GM18508 (cell line): ENCODE measurements at regions not wholly inside any gene's neighbourhood (a gene's known extent, or its start where the extent isn't known, plus 50 kb on each side); places are given as distances from the start of the nearest gene placed in this dataset.
A peak's percentile ranks its signal among the peaks of the same experiment; 100 is the strongest.

Source experiments
- ATAC-seq: cut with Tn5 transposase; IDR thresholded peaks from one replicate; pipeline ENCODE4 v1.9.1; 2021; ENCODE audit warnings: moderate number of reproducible peaks; ENCODE audit not compliant: insufficient read depth, unreplicated experiment

DNA sequence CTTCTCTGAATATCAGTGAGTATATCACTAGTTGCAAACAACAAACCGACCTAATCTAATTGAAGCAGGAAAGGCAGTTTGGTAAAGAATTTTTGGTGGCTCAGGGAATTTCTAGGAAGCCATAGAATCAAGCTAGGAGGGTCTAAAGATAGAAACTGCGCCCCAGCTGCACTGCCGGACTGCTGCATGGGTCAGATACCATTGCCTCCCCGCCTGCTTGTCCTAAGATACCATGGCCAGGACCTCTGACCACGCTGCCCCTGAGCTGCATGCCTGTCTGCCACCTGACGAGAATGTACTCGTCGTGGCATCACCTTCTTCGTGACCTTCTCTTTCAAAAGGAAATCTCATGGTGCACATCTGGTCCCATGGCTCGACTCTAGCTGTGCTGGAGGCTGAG, 439.0 kb downstream of the ZSWIM6 start:
- no peak for ATAC-seq

DNA sequence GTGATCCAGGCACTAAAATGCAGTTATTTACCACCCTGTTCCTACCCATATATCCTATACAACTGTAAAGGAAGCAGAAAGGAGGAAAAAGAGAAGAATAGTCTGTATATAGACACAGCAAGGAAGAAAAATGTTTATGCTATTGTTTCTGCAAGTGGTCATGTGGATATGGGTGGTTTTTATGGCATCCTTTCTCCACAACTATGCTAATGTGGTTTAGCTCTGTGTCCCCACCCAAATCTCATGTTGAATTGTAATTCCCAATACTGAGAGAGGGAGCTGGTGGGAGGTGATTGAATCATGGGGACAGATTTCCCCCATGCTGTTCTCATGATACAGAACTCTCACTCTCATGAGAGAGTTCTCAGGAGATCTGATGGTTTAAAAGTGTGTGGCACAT, 439.8 kb downstream of the ZSWIM6 start:
- no peak for ATAC-seq

DNA sequence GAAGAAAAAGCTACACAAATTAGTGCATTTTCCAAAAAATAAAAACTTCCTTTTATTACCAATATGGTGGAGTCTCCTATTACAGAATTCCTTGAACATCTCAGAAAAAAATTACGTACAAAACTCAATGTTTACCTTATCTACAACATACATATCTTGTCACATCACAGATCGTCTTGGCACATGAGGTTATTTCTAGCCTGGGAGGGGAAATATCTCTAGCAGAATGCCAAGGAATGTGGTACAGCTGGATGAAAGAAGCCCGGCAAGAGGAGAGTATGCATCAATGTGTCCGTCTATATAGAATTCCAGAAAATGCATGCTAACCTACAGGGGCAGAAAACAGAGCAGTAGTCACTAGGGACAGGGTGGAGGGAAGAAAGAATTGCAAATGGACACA, 443.8 kb downstream of the ZSWIM6 start:
- no peak for ATAC-seq

DNA sequence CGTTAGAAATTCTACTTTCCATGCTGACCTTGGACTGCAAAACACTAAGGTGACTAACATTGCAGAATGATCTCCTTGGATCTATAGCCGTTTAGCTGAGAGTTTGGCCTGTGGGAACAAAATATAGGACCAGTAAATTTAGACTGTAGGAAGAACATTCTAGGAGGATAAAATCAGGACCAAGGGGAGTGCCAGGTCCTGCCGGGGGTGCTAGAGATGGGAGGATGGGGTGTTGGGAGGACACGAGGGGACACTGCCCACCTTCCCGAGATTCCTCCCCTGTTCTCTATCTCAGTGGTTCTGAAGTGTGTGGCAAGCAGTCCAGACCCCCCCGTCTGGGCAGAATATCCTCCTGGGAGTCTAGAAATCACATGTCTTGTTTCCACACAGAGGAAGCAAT, 445.2 kb downstream of the ZSWIM6 start:
- no peak for ATAC-seq

DNA sequence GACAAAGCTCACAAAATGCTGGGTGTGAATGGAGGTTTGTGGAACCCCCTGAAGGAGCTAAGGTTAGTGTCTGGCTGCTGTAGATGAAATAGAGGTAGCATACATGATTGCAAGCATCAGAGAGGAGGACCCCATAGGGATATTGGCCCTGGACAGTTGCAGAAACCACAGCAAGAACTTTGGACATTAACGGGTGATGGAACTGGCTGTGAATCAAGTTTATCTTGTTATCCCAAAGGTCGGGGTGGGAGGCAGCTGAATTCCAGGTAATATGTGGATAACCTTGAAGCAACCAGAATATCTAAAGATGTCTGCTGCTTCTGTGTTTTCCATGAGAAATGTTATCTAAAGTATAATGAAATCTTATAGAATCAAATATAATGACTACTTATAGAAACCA, 447.7 kb downstream of the ZSWIM6 start:
- no peak for ATAC-seq

DNA sequence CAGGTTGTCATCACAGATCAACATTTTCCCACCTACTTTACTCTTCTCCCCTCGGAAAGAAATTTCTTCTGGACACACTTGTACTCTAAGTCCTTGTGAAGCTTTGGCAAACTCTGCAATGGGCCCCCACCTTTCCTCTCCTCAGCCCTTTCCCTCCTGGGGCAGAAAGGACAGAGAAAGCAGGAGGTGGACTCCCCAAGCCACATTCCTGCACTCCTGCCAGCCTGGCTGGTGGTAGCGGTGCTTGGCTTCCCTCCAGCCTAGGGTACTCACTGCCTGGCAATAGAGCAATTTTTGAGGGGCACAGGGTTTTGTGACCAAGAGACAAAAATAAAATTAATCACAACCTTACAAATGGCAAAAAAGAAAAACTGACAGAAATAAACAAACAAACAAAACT, 451.4 kb downstream of the ZSWIM6 start:
- ATAC-seq, result no peak

DNA sequence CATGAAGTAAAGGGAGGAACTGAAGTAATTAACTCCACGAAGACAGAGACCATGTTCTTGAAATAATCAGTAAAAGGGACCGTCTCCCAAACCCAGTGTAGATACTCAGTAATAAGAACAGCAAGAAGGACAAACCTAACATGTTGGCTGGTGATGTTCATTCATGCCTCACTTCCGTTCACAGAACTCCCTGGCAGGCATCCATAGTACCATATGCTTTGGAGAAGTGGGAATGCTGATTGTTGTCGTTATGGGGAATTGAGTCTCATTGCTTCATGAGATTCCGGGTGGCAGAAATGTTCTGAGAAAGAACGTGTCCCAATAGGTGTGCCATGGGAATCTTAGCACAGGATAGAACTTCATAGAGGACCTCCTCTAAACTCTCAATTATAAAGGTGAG, 452.3 kb downstream of the ZSWIM6 start:
- no peak for ATAC-seq

DNA sequence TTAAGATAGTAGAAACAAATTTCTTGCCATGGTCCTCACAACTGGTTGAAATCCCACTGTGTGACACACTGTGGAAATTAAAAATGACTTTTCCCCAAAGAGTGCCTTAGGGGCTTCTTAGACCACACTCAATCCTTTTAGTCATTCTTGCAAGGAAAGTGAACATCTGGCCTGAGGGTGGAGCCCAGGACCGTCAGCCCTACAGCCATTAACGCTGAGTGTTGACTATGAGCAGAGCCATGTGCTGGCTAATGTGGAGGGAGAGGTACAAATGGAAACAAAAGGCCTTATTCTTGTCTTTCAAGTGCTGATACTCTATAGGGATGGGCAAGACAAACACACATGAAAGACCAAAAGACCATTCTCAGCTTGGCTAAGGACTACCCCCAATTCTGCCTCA, 456.5 kb downstream of the ZSWIM6 start:
- no peak for ATAC-seq

DNA sequence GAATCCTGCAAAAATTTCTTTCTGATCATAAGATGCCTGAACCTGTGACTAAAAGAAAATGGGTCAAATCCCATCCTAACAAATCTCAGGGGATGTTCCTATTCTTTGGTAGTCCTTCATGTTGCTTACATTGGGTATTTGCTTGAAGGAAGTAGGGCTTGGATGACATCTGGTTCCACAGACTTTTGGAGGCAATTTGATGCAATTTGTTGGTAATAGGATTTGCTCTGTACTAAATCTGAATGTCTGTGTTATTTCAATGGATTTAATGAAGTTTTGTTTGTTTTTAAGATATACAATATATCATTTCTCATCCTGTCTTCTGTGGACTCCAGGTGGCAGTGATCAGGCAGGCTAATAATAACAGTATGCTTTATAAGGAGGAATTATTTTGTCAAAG, 457.9 kb downstream of the ZSWIM6 start:
- ATAC-seq, result no peak

DNA sequence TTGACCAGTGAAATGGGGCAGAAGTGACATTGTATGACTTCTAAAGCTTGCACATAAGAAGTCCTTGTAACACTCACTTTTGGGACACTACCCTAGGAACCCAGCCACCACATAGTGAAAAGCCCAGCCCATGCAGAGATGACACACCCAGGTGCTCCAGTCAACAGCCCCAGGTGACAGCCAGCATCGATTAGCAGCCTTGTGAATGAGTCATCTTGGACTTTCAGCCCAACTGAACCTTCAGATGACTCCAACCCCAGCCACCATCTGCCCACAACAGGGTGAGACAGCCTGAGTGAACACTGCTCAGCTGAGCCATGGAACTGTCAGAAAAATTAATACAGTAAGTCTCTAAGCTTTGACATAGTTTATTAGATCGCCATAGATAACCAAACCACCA, 458.6 kb downstream of the ZSWIM6 start:
- peak; percentile 80 for ATAC-seq

DNA sequence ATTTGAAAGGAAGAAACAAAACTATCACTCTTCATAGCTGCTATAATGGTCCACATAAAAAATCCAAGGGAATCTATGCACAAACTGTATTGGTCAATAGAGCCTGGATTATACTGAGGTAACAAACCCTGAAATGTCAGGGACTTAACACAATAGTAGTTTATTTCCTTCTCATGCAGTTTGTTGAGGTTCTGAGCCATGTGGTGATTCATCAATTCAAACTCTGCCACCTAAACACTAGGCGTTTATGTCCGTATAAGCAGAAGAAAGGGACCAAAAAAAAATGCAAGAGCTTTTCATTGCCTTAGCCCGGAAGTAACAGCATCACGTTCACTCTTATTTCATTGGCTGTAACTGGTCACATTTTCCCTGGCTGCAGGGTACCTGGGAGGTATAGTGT, 464.7 kb downstream of the ZSWIM6 start:
- no peak for ATAC-seq

DNA sequence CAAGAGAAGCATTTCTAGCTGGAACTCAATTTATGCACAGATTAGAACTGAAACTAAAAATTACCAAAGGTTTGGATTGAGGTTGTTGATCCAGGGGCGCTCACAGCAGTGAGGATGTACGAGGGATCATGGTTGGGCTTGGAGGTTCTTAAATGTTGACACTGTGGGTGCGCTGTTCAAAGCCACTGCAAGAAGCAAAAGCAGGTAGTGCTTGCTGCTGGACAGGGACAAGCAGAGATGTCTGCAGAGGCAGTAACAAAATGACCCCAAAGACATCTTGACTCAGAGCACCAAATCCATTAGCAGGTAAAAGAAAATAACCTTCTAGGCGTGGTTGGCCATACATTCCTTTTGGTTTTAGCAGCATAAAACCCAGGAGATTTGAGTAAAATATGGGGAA, 468.4 kb downstream of the ZSWIM6 start:
- no peak for ATAC-seq

DNA sequence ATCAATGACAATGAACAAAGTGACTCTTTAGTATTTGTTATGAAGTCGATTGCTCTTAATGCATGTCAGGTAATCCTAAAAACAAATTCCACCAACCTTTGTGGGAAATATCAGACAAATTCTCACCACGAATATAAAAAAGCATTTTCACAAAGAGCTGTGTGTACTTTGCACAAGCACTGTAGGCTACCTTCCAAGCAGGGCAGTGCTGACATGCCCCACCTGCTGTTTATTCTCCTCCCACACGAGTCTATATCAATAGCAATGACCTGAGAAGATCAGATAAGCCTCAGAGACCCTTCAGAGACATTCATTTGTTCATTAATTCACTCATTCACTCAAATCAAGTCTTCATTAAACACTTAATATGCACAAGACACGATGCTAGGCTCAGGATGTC, 469.1 kb downstream of the ZSWIM6 start:
- no peak for ATAC-seq

DNA sequence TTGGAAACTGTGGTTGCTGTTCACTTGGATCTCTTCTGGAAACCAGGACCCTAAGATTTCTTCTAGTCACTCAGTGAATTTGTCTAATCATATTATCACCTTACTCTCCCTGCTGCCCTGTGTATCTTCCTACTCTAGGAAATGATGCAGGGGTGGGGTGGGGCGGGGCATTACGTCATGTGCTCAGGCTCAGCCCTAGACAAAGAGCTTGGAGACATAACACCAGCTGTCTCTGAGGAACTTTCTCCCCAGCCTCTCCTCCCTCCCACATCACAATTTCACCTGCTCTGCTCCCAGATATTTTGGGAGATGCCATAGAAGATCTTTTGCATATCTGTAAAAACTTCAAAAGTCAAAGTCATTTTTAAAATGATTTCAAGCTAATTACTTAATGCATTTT, 470.4 kb downstream of the ZSWIM6 start:
- ATAC-seq, result no peak

DNA sequence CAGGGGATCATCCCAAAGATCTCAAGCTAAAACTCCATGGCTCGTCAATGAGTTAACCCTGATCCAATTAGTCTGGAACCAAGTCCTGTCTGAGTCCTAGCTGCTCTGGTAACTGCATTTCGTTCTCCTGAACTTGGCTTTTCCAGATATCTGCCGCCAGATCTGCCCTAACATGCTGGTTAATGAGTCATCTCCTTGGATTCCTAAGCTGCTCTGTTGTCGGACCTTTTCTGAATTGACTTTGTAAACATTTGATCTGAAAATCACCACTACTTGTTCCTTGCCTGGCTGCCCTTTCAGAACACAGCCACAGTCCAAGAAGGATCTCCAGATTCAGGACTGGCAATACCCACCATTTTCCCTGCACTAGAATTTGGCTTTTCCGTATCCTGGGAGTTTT, 473.0 kb downstream of the ZSWIM6 start:
- no peak for ATAC-seq

DNA sequence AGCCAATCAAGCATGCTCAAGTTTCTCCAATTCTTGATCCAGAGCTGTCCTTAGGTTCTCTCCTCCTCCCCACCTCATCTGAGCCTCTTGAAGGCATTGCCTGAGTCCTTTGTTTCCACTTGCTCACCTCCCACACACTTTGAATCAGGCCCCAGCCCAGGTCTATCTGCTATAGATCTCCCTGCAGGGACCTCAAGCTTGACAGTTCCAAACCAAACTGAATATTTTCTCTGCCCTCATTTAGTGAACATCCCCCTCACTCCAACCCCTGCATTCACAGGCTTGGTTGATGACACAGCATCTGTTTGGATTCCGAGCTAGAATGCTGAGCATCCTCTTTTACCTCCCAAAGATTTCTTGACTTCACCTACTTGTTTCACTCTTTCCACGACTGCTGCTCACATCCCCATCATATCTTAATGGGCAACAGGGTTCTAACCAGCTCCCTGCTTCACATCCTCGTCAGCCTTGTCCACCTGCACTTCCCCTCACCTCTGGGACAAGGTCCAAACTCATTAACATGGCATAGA, 474.5 kb downstream of the ZSWIM6 start:
- ATAC-seq, result no peak

DNA sequence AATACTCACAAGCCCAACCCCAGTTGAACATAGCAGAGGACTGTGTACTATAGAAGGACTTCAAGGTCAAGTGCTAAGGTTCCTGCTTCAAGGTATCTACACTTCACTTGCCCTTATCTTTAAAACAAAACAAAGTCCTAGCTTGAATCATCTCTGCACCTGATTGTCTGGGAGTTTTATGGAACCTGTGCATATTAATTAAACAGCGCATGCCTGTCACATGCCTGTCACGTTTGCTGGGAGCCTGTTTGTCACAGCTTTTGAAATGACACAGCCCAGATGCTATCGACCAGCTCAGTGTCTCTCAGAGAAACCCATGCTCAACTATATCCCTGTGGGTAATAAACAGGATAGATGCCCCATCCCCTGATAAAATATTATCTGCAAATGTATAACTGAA, 476.0 kb downstream of the ZSWIM6 start:
- no peak for ATAC-seq

DNA sequence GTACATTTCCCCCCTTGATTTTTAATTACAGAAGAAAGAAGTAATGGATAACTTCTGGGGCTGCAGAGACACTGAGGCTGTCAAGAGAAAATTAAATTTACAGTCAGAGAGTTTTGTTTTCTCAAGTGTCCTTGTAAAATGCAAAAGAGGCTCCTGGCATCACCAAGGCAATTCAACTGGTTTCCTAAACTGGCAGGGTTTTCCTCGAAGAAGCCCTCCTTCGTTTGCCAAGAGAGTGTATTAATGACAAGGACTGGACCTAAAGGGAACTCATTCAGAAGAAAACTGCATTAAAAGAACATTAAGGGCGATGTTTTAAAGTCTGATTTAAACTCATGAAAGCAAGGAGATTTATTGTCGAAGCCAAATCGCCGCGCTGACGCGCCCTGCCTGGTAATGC, 476.9 kb downstream of the ZSWIM6 start:
- no peak for ATAC-seq

DNA sequence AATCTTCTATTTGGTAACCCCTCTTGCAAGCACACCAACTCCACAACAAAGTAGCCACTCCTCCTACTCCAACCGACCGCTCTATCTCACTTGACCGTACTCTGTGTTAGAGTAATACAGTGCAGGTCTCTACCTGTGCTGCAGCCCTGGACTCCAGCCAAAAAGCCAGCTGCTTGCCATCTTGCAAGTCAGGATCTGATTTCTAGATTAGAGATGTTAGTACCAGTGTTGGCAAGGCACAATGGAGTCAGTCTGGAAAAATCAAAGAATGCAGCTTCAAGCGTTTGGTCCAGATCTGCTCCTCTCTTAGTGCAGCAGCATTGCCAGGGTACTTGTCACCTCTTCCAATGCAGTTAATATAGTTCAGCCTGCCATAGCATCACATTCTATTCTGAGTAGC, 477.6 kb downstream of the ZSWIM6 start:
- no peak for ATAC-seq

DNA sequence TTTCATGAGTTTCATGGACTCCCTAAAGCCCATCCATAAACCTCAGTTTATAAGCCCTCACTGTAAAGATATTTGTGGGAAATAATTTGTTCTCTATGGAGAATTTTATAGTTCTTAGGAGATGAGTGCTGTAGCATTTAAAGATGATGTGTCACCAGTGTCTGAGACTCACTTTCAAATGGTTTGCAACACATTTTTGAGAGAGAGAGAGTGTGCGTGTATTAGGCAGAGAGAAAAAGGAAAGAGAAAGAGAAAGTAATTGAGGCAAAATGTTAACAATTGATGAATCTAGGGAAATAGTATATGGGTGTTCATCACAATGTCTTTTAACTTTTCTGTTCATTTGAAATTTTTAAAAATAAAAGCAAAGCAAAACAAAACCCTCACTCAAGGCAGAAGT, 479.0 kb downstream of the ZSWIM6 start:
- ATAC-seq, result no peak

DNA sequence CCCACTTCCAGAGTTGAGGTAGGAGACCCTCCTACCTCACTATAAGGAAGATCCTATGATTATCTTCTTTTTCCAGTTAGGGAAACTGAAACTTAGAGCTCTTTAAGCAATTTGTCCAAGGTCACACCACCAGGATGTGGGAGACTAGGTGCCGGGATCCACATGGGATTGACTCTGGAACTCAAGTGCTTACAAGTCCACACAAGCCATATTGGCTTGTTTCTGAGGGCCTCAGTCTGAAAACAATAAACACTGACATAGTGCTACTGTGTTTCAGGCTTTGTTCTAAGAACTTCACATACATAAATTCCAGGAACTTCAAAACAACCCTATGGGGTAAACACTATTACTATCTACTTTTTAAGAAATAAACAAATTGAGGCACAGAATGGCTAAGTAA, 481.3 kb downstream of the ZSWIM6 start:
- ATAC-seq, result no peak

DNA sequence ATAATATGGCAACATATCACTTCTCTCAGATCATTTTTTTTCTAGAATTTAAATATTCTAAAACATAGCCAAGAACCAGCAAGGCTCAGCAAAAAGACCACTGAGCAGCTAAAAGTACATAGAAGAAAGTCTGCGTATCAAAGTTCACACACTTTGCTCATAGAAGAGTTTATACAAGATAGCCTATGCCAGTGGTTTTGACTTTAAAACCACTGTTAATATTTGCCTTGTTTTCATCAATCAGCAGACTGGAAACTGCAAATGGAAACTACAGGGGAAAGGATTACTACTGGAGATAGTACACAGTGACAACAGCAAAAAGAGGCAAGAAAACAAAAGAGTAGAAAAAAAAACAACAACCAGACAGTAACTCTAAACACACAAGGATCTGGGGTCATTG, 483.3 kb downstream of the ZSWIM6 start:
- ATAC-seq, result no peak

DNA sequence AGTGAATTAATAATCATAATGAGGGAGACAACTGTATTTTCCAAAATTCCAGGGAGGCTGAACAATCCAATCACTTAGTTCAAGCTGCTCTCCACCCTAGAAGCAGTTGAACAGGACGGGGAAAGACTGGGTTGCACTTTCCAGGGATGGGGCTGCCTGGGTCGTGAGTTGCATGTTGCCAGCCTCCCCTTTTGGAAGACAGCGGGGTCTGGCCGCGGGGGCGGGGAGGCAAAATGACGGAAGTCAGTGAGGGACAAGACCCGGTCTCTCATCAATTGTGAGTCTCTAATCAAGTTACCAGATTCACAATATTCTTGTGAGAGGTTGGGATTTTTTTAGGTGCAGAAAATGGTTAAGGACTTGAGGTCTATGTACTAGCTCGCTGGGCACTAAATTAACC, 484.1 kb downstream of the ZSWIM6 start:
- ATAC-seq, result no peak
